NB4 (cell line): ENCODE measurements at regions not wholly inside any gene's neighbourhood (a gene's known extent, or its start where the extent isn't known, plus 50 kb on each side); places are given as distances from the start of the nearest gene placed in this dataset.

Source experiments
- CTCF ChIP-seq: IDR thresholded peaks from one replicate; pipeline ENCODE4 v1.5.1; 2012; ENCODE audit warnings: low read depth, low read length
- MAX ChIP-seq: IDR thresholded peaks from 2 replicates; pipeline ENCODE4 v1.6.1; 2011; ENCODE audit warnings: low read depth, low read length
- MYC ChIP-seq: IDR thresholded peaks from 2 replicates; pipeline ENCODE4 v1.6.1; 2011; ENCODE audit warnings: low read depth, low read length
- POLR2A ChIP-seq: IDR thresholded peaks from 2 replicates; pipeline ENCODE4 v1.6.1; 2011; ENCODE audit warnings: mild to moderate bottlenecking; ENCODE audit not compliant: insufficient read length; ENCODE audit errors: extremely low read depth

GRCh38 chr18:10259901-10260300 lies 194.5 kb upstream of the APCDD1 start:
- TF ChIP-seq CTCF = no peak
- no peak for TF ChIP-seq POLR2A
- TF ChIP-seq MAX = no peak
- TF ChIP-seq MYC = no peak
